CD14-positive monocyte (primary cell): ENCODE measurements at regions not wholly inside any gene's neighbourhood (a gene's known extent, or its start where the extent isn't known, plus 50 kb on each side); places are given as distances from the start of the nearest gene placed in this dataset.

ENCODE experiments used
- DNase-seq, 3 donors: peaks; one replicate each; pipeline ENCODE4 v3.0.0-alpha.2; 2011 to 2022
- H2AFZ ChIP-seq: 2 replicates; pipeline ENCODE4 v1.6.0; 2012; ENCODE audit warnings: mild to moderate bottlenecking, low read depth, low read length, inconsistent platforms; ENCODE audit not compliant: insufficient read depth, poor library complexity, severe bottlenecking
- H3K27ac ChIP-seq, 2 donors: 1 replicate in 1 of 2; 2 replicates in 1 of 2; pipeline ENCODE4 v1.5.1; 2012 to 2013; ENCODE audit warnings: low read length in 2 of 2, control low read depth in 1 of 2, inconsistent platforms in 1 of 2, low read depth in 1 of 2, mild to moderate bottlenecking in 1 of 2
- H3K27me3 ChIP-seq, 2 donors: one replicate each; pipeline versions ENCODE4 v1.6.0 to v1.6.1; 2011 to 2013; ENCODE audit warnings: low read length in 2 of 2; ENCODE audit not compliant: control insufficient read depth in 2 of 2, insufficient read depth in 2 of 2
- H3K36me3 ChIP-seq, 2 donors: replicated peaks in 1 of 2; 1 replicate in 1 of 2; 2 replicates in 1 of 2; pipeline versions ENCODE4 v1.5.1 to v1.6.1; 2012 to 2013; ENCODE audit warnings: low read length in 2 of 2, control low read depth in 1 of 2, inconsistent platforms in 1 of 2, mild to moderate bottlenecking in 1 of 2; ENCODE audit not compliant: insufficient read depth in 2 of 2, control insufficient read depth in 1 of 2
- H3K4me1 ChIP-seq, 2 donors: 1 replicate in 1 of 2; 2 replicates in 1 of 2; pipeline versions ENCODE4 v1.5.1 to v1.6.1; 2012 to 2013; ENCODE audit warnings: low read length in 2 of 2, control low read depth in 1 of 2, inconsistent platforms in 1 of 2, mild to moderate bottlenecking in 1 of 2, moderate library complexity in 1 of 2; ENCODE audit not compliant: insufficient read depth in 2 of 2, control insufficient read depth in 1 of 2
- H3K4me2 ChIP-seq: replicated peaks from 2 replicates; pipeline ENCODE3; 2012; ENCODE audit warnings: low read length, moderate library complexity, mild to moderate bottlenecking; ENCODE audit not compliant: poor library complexity, severe bottlenecking; ENCODE audit errors: extremely low read depth
- H3K4me3 ChIP-seq, 3 experiments: fragments of 200-600 bp in 1 of 3; sonication (generic) in 1 of 3; replicated peaks in 1 of 3; 1 replicate in 2 of 3; 2 replicates in 1 of 3; pipeline ENCODE4 v1.5.1; 2011 to 2013; ENCODE audit warnings: low read length in 3 of 3, mild to moderate bottlenecking in 3 of 3, control low read depth in 2 of 3, low read depth in 2 of 3, inconsistent platforms in 1 of 3, moderate library complexity in 1 of 3
- H3K79me2 ChIP-seq: 2 replicates; pipeline ENCODE4 v1.6.0; 2012; ENCODE audit warnings: mild to moderate bottlenecking, control low read depth, inconsistent platforms, low read length, moderate library complexity; ENCODE audit not compliant: insufficient read depth
- H3K9ac ChIP-seq: 2 replicates; pipeline ENCODE4 v1.6.0; 2017; ENCODE audit warnings: low read length, mild to moderate bottlenecking; ENCODE audit not compliant: insufficient read depth, poor library complexity, severe bottlenecking
- H3K9me3 ChIP-seq, 2 donors: replicated peaks in 1 of 2; 1 replicate in 1 of 2; 2 replicates in 1 of 2; pipeline versions ENCODE4 v1.5.1 to v1.6.1; 2012 to 2013; ENCODE audit warnings: low read length in 2 of 2, control low read depth in 1 of 2; ENCODE audit not compliant: control insufficient read depth in 1 of 2, insufficient read depth in 1 of 2
- H4K20me1 ChIP-seq: 2 replicates; pipeline ENCODE4 v1.6.0; 2012; ENCODE audit warnings: mild to moderate bottlenecking, low read length, control low read depth, moderate library complexity; ENCODE audit not compliant: insufficient read depth
- H3K27ac Mint-ChIP-seq, 7 donors: one replicate each; pipeline ENCODE4 v1.8.0; 2020; ENCODE audit warnings: mild to moderate bottlenecking in 7 of 7, mixed read lengths in 7 of 7, moderate library complexity in 6 of 7, inconsistent platforms in 2 of 7
- H3K27me3 Mint-ChIP-seq, 3 donors: one replicate each; pipeline ENCODE4 v1.8.0; 2021 to 2022; ENCODE audit warnings: low read depth in 3 of 3, mild to moderate bottlenecking in 3 of 3, mixed read lengths in 3 of 3, moderate library complexity in 3 of 3, inconsistent platforms in 1 of 3
- H3K36me3 Mint-ChIP-seq, 2 donors: one replicate each; pipeline ENCODE4 v1.8.0; 2020; ENCODE audit warnings: mixed read lengths in 2 of 2, inconsistent platforms in 1 of 2, mild to moderate bottlenecking in 1 of 2
- H3K4me1 Mint-ChIP-seq: one replicate; pipeline ENCODE4 v1.8.0; 2020; ENCODE audit warnings: mild to moderate bottlenecking, mixed read lengths
- H3K4me3 Mint-ChIP-seq, 2 donors: one replicate each; pipeline ENCODE4 v1.8.0; 2020; ENCODE audit warnings: mild to moderate bottlenecking in 2 of 2, mixed read lengths in 2 of 2, moderate library complexity in 1 of 2
- H3K9me3 Mint-ChIP-seq, 7 donors: one replicate each; pipeline ENCODE4 v1.8.0; 2020 to 2022; ENCODE audit warnings: mixed read lengths in 7 of 7, mild to moderate bottlenecking in 6 of 7, moderate library complexity in 6 of 7, inconsistent platforms in 2 of 7
- CTCF ChIP-seq: fragments of 200-600 bp; IDR thresholded peaks from one replicate; pipeline ENCODE4 v1.8.0; 2022; ENCODE audit warnings: antibody characterized with exemption, mild to moderate bottlenecking
- WGBS: methylation state at CpG from one replicate; pipeline ENCODE4 v1.1.5; 2013; ENCODE audit warnings: missing lambda C conversion rate; ENCODE audit not compliant: insufficient coverage; 5-methylcytosine and 5-hydroxymethylcytosine counted together
- intact Hi-C, 2 donors: fragments of 100-400 bp; cut with micrococcal nuclease; formaldehyde crosslinking; loops; one replicate each; pipeline versions ENCODE4 v1.15.0 to v1.15.1; 2023

GRCh38 chr13:55571237-55571867, 1569.4 kb upstream of the PRR20A start:
- Mint-ChIP-seq H3K4me1 (no peaks in the 10 kb centered on the region), H3K27me3 (no peaks in the 10 kb centered on the region), H3K4me3 (no peak overlapping the region), H3K27ac (no peak overlapping the region), H3K9me3 (peaks cover 0 to 1% (median 0%) of the 10 kb centered on the region in 7 donors), H3K36me3 (no peaks in the 10 kb centered on the region)
- H3K4me1 ChIP-seq, result no peaks in the 10 kb centered on the region
- no peaks in the 10 kb centered on the region for H4K20me1 ChIP-seq
- H2AFZ ChIP-seq, result no peak overlapping the region
- no peak for TF ChIP-seq CTCF
- no CpG with 5 or more reads among the region's 2 CpGs for WGBS
- H3K9ac ChIP-seq, result no peak overlapping the region
- H3K27ac ChIP-seq, result no peak overlapping the region
- intact Hi-C loops, result no loop called here
- peaks cover 0 to 2% of the 10 kb centered on the region in 2 donors for H3K9me3 ChIP-seq
- DNase-seq, result no peak
- H3K27me3 ChIP-seq, result no peaks in the 10 kb centered on the region
- H3K4me2 ChIP-seq, result no peak overlapping the region
- H3K36me3 ChIP-seq, result no peaks in the 10 kb centered on the region
- H3K4me3 ChIP-seq, result no peak overlapping the region
- no peaks in the 10 kb centered on the region for H3K79me2 ChIP-seq

- no peaks in the 10 kb centered on the region for H3K27me3 ChIP-seq
- no peaks in the 10 kb centered on the region for H3K4me1 ChIP-seq
- no peak overlapping the region for H3K4me2 ChIP-seq
- no peak overlapping the region for H3K4me3 ChIP-seq
- H3K27me3 Mint-ChIP-seq, result no peaks in the 10 kb centered on the region
- no peak overlapping the region for H3K27ac ChIP-seq
- DNase-seq, result no peak
- H3K4me1 Mint-ChIP-seq, result no peaks in the 10 kb centered on the region
- no peak overlapping the region for H2AFZ ChIP-seq
- H4K20me1 ChIP-seq, result no peaks in the 10 kb centered on the region
- H3K27ac Mint-ChIP-seq, result no peak overlapping the region
- H3K9me3 Mint-ChIP-seq, result peaks cover 0 to 4% (median 0%) of the 10 kb centered on the region in 7 donors
- H3K4me3 Mint-ChIP-seq, result no peak overlapping the region
- peaks cover 0 to 5% of the 10 kb centered on the region in 2 donors for H3K9me3 ChIP-seq
- intact Hi-C loops, result no loop called here
- no peak overlapping the region for H3K9ac ChIP-seq
- no peaks in the 10 kb centered on the region for H3K36me3 Mint-ChIP-seq
- TF ChIP-seq CTCF, result no peak
- no peaks in the 10 kb centered on the region for H3K79me2 ChIP-seq
- H3K36me3 ChIP-seq, result no peaks in the 10 kb centered on the region
These were observed 1568.3 kb upstream of the PRR20A start for GRCh38 chr13:55572408-55572807.
